Skeletal muscle satellite cell (primary cell): ENCODE measurements at regions not wholly inside any gene's neighbourhood (a gene's known extent, or its start where the extent isn't known, plus 50 kb on each side); places are given as distances from the start of the nearest gene placed in this dataset. TPM values are rescaled to one million over a fixed set of nuclear protein-coding genes. Genes with fewer than 3 reads are reported as not detected.

ENCODE experiments used
- H3K27me3 ChIP-seq: 2 replicates; pipeline ENCODE4 v1.7.0; 2013; ENCODE audit warnings: low read length; ENCODE audit not compliant: control insufficient read depth, insufficient read depth
- H3K36me3 ChIP-seq: 2 replicates; pipeline ENCODE4 v1.7.0; 2013; ENCODE audit warnings: mild to moderate bottlenecking, control low read depth, low read length; ENCODE audit not compliant: insufficient read depth
- H3K4me1 ChIP-seq: 2 replicates; pipeline ENCODE4 v1.7.0; 2013; ENCODE audit warnings: low read length; ENCODE audit not compliant: control insufficient read depth, insufficient read depth
- H3K4me2 ChIP-seq: 2 replicates; pipeline ENCODE4 v1.7.0; 2013; ENCODE audit warnings: mild to moderate bottlenecking, low read length
- H3K4me3 ChIP-seq: 2 replicates; pipeline ENCODE4 v1.7.0; 2013; ENCODE audit warnings: low read length
- H3K9ac ChIP-seq: 2 replicates; pipeline ENCODE4 v1.7.0; 2013; ENCODE audit warnings: mild to moderate bottlenecking, low read depth, low read length, moderate library complexity
- H3K9me3 ChIP-seq: replicated peaks from 2 replicates; pipeline ENCODE4 v1.7.0; 2013; ENCODE audit warnings: mild to moderate bottlenecking, control low read depth, low read length
- small RNA-seq: library from RNA; depleted of rRNA; stranded (forward); fragments of <200 nt; gene quantifications from one replicate; pipeline ENCODE3, GENCODE V24; 2012

DNA sequence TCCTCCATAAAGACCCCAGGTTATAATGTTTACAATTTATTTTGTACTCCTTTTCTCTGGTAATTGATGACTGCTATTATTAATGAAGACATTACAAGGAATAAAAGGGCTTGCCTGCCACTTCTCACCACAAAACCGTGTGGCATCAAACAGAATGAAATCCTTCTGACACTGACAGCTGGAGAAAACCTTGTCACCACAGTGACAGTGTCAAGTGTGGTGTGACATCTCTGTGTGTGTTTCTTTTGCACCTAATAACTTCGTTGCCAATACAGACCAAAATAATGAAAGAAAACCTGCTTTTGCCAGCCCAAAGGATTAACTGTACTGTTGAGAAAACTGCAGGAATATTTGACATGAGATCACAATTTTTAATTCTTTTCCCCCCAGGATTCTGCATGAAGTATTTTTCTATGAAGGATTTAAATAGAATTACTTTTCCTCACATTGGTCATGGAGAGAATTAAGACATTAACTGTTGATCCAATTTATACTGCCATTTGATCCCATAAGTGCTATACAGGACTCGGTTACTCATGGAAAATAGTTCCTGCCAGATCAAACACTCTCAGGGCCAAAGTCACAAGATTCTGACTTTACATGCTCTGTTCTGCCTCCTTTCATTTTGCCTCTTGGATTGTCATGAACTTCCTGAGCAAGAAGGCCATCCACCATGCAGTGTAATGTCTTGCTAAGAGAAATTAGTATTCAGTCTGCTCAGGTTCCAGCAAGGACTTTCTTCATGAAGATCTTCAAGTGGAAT, 60.4 kb upstream of the IFNG-AS1 start:
- H3K9ac ChIP-seq, result no peak overlapping the region

DNA sequence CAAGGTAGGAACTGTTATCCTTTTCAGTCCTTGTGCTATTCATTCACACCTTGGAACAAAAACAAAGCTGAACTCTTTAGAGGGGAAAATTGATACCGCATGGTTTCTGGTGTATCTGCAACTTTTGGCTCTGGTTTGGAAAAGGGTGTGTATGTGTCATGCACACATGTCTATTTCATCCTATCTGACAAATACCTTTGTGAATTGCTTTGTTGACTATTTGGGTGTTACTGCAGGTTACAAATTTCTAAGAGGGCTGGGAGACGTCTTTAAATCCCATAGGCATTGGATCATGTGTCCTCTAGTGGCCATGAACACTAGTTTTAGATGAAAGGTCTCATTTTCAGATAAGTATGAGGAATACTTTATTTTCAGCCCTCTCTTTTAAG, 59.9 kb upstream of the IFNG-AS1 start:
- no peak overlapping the region for H3K9ac ChIP-seq
- H3K36me3 ChIP-seq, result no peaks in the 10 kb centered on the region
- H3K9me3 ChIP-seq, result no peaks in the 10 kb centered on the region
- H3K4me3 ChIP-seq, result no peak overlapping the region
- no peaks in the 10 kb centered on the region for H3K27me3 ChIP-seq
- no peak overlapping the region for H3K4me2 ChIP-seq
- H3K4me1 ChIP-seq, result peaks cover 10% of the 10 kb centered on the region

More for the DNA sequence above, 60.4 kb upstream of the IFNG-AS1 start:
- Histone ChIP-seq H3K9me3 (no peaks in the 10 kb centered on the region), H3K4me1 (peaks cover 10% of the 10 kb centered on the region), H3K4me3 (no peak overlapping the region), H3K4me2 (no peak overlapping the region), H3K36me3 (no peaks in the 10 kb centered on the region), H3K27me3 (no peaks in the 10 kb centered on the region)

DNA sequence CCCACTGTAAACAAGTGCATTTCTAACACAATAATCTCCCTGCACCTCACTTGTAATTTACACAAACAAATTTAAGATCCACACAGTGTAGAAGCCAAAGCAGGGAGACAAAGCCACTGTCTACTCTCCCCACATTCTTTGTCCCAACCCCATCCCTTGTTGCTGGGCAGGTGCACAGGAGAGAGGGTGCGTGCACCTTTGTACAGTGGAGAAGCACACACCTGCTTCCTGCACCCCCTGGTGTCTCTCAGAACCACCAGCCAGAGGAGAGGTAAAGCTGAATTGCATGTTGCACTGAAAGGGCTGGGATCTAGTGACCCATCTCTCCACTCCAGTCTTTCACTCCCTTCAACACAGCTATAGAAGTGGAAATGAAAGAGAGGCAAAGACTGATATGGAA, 51.4 kb upstream of the IFNG-AS1 start:
- Histone ChIP-seq H3K4me3 (no peak overlapping the region), H3K36me3 (no peaks in the 10 kb centered on the region), H3K9ac (no peak overlapping the region), H3K9me3 (no peaks in the 10 kb centered on the region), H3K27me3 (no peaks in the 10 kb centered on the region), H3K4me1 (peaks cover 22% of the 10 kb centered on the region), H3K4me2 (no peak overlapping the region)

Small RNA genes in the stretch of these regions (small RNA-seq; reads per million reads assigned to genes)
- gene AC022513.1, result not detected
